Heart right ventricle (tissue), 16 donors: ENCODE measurements at regions not wholly inside any gene's neighbourhood (a gene's known extent, or its start where the extent isn't known, plus 50 kb on each side); places are given as distances from the start of the nearest gene placed in this dataset.
A peak's percentile ranks its signal among the peaks of the same experiment; 100 is the strongest.

Experiments used
- ATAC-seq, 8 donors: fragments of 200-7000 bp; cut with Tn5 transposase; one replicate each; pipeline ENCODE4 v1.9.1; 2020; ENCODE audit warnings: mild to moderate bottlenecking in 8 of 8, moderate library complexity in 8 of 8, moderate number of reproducible peaks in 1 of 8
- DNase-seq, 2 donors: peaks; one replicate each; pipeline ENCODE4 v3.0.0-alpha.2; 2020
- H3K27ac ChIP-seq, 10 donors: fragments of 200-600 bp; sonication (generic) in 2 of 10; one replicate each; pipeline versions ENCODE4 v1.5.0 to v1.8.0; 2020 to 2022; ENCODE audit warnings: mild to moderate bottlenecking in 3 of 10
- H3K27me3 ChIP-seq, 7 donors: fragments of 200-600 bp; one replicate each; pipeline ENCODE4 v1.8.0; 2021 to 2022; ENCODE audit warnings: mild to moderate bottlenecking in 2 of 7
- H3K36me3 ChIP-seq, 9 donors: fragments of 200-600 bp; sonication (generic) in 1 of 9; one replicate each; pipeline versions ENCODE4 v1.5.0 to v1.8.0; 2020 to 2022; ENCODE audit warnings: mild to moderate bottlenecking in 2 of 9
- H3K4me1 ChIP-seq, 9 donors: fragments of 200-600 bp; sonication (generic) in 1 of 9; one replicate each; pipeline versions ENCODE4 v1.5.0 to v1.8.0; 2020 to 2022; ENCODE audit warnings: mild to moderate bottlenecking in 4 of 9
- H3K4me3 ChIP-seq, 10 donors: fragments of 200-600 bp; sonication (generic) in 2 of 10; one replicate each; pipeline versions ENCODE4 v1.5.0 to v1.8.0; 2020 to 2022; ENCODE audit warnings: mild to moderate bottlenecking in 7 of 10, moderate library complexity in 2 of 10
- H3K9me3 ChIP-seq, 11 donors: fragments of 200-600 bp in 10 of 11; sonication (generic) in 2 of 11; one replicate each; pipeline versions ENCODE4 v1.5.0 to v1.8.0; 2013 to 2022; ENCODE audit warnings: mild to moderate bottlenecking in 2 of 11, control low read depth in 1 of 11, moderate library complexity in 1 of 11
- WGBS, 2 donors: extraction: QIAGEN DNeasy Blood & Tissue Kit; methylation state at CpG; one replicate each; pipeline ENCODE4 v1.1.7; 2013; ENCODE audit warnings: inconsistent platforms in 1 of 2; 5-methylcytosine and 5-hydroxymethylcytosine counted together
- intact Hi-C, 10 donors: fragments of 100-400 bp; cut with DNase I; formaldehyde crosslinking; loops; one replicate each; pipeline versions ENCODE4 v1.11.1 to v1.14.2; 2022
- TF ChIP-seq, protein P1 (sequence below), 9 donors: fragments of 200-600 bp; sonication (generic) in 2 of 9; IDR thresholded peaks; one replicate each; pipeline versions ENCODE4 v1.5.0 to v1.8.0; 2021 to 2022; ENCODE audit warnings: antibody characterized with exemption in 9 of 9, mild to moderate bottlenecking in 5 of 9, moderate library complexity in 1 of 9
- donor health status: Arrhythmogenic right ventricular cardiomyopathy.
- donor health status: ischemic (EF 13 %, LVEDD 7.1; RV severe dilation, severe dysfunction).
- donor health status: healthy with polysubstance abuse.
- donor health status: DM: no; HTN: yes; CAD: no.
- donor health status: DM: no; HTN: no; CAD: no.
- donor health status: ischemic (EF 25% LVEDD 6.9; RV normal size, moderate dysfunction).
- donor health status: ischemic (EF 25% LVEDD 5.7; RV mildly dilated, moderate dysfunction).
- donor health status: healthy.
- donor health status: DM: yes; HTN: yes; CAD: no.
- donor health status: Ischemic cardiomyopathy.
- donor health status: ischemic (EF 35%, LVEDD 5.7; RV mildly dilated, moderate dysfunction).
- donor health status: nonischemic (EF 11% LVEDD 7.7; RV severe dilation, severe dysfunction).
- donor health status: DM: yes; HTN: yes; CAD: no.
- donor health status: PGD.
- donor health status: ischemic (EF 29% LVEDD 5.4; RV normal size, mild dysfunction).
- donor health status: nonischemic (EF 23%, LVEDD 6.1; RV moderate dilation, normal function).

GRCh38 chr14:97046967-97047366, 249.8 kb downstream of the VRK1 start:
- Histone ChIP-seq H3K27me3 (peaks cover 0 to 5% (median 0%) of the 10 kb centered on the region in 7 donors), H3K4me1 (peaks cover 0 to 6% (median 0%) of the 10 kb centered on the region in 9 donors), H3K36me3 (no peaks in the 10 kb centered on the region), H3K9me3 (peaks cover 0 to 5% (median 0%) of the 10 kb centered on the region in 11 donors), H3K27ac (no peak overlapping the region), H3K4me3 (no peak overlapping the region)
- ATAC-seq: peak in 1 of 8 donors; percentile 37
- TF ChIP-seq, protein P1, sequence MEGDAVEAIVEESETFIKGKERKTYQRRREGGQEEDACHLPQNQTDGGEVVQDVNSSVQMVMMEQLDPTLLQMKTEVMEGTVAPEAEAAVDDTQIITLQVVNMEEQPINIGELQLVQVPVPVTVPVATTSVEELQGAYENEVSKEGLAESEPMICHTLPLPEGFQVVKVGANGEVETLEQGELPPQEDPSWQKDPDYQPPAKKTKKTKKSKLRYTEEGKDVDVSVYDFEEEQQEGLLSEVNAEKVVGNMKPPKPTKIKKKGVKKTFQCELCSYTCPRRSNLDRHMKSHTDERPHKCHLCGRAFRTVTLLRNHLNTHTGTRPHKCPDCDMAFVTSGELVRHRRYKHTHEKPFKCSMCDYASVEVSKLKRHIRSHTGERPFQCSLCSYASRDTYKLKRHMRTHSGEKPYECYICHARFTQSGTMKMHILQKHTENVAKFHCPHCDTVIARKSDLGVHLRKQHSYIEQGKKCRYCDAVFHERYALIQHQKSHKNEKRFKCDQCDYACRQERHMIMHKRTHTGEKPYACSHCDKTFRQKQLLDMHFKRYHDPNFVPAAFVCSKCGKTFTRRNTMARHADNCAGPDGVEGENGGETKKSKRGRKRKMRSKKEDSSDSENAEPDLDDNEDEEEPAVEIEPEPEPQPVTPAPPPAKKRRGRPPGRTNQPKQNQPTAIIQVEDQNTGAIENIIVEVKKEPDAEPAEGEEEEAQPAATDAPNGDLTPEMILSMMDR (IDR thresholded peaks at IDR 0.05): no peak
- intact Hi-C loops: no loop called here
- WGBS, 2 donors: 80% methylated on average over 7 of the region's 7 CpGs
- no peak for DNase-seq

DNA sequence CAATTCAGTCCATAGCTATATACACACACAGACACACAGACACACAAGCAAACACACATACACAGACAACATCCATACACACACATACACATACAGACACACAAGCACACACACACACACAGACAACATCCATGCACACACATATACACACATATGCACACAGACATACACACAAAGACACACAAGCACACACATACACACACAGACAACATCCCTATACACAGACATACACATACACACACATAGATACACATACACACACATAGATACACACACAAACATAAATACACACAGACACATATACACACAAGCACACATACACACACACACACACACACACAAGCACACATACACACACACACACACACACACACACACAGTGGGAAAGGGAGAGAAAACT, 254.8 kb downstream of the VRK1 start:
- Histone ChIP-seq H3K9me3 (peaks cover 0 to 3% (median 0%) of the 10 kb centered on the region in 11 donors), H3K4me3 (no peak overlapping the region), H3K27me3 (peaks cover 0 to 9% (median 0%) of the 10 kb centered on the region in 7 donors), H3K4me1 (peaks cover 0 to 6% (median 0%) of the 10 kb centered on the region in 9 donors), H3K36me3 (no peaks in the 10 kb centered on the region), H3K27ac (no peak overlapping the region)
- TF ChIP-seq, protein P1 (IDR thresholded peaks at IDR 0.05): no peak
- intact Hi-C loops: no loop called here
- DNase-seq: no peak
- ATAC-seq: no peak

- Histone ChIP-seq H3K9me3 (peaks cover 0 to 3% (median 0%) of the 10 kb centered on the region in 11 donors), H3K27me3 (peaks cover 0 to 14% (median 0%) of the 10 kb centered on the region in 7 donors), H3K4me3 (no peak overlapping the region), H3K36me3 (no peaks in the 10 kb centered on the region), H3K4me1 (no peaks in the 10 kb centered on the region), H3K27ac (no peak overlapping the region)
- ATAC-seq (peak in 1 of 8 donors; percentile 27), DNase-seq (no peak)
- WGBS, 2 donors: 49 to 65% methylated on average over 9 of the region's 9 CpGs
- TF ChIP-seq, protein P1 (IDR thresholded peaks at IDR 0.05): no peak
- intact Hi-C loops: no loop called here
Measured at GRCh38 chr14:97053941-97054340, 256.8 kb downstream of the VRK1 start.

- Histone ChIP-seq H3K36me3 (no peaks in the 10 kb centered on the region), H3K4me3 (no peak overlapping the region), H3K27me3 (peaks cover 0 to 14% (median 0%) of the 10 kb centered on the region in 7 donors), H3K9me3 (peaks cover 0 to 3% (median 0%) of the 10 kb centered on the region in 11 donors), H3K4me1 (no peaks in the 10 kb centered on the region), H3K27ac (no peak overlapping the region)
- no peak for ATAC-seq
- no peak for DNase-seq
- TF ChIP-seq, protein P1 (IDR thresholded peaks at IDR 0.05): no peak
- intact Hi-C loops: no loop called here
- WGBS, 2 donors: 71 to 77% methylated on average over 9 of the region's 9 CpGs
Measured at GRCh38 chr14:97055355-97055754, 258.2 kb downstream of the VRK1 start.
